MM.1S (cell line): ENCODE measurements at regions not wholly inside any gene's neighbourhood (a gene's known extent, or its start where the extent isn't known, plus 50 kb on each side); places are given as distances from the start of the nearest gene placed in this dataset.
A peak's percentile ranks its signal among the peaks of the same experiment; 100 is the strongest.

Experiments used
- DNase-seq: peaks from one replicate; pipeline ENCODE4 v3.0.0-alpha.2; 2015
- H2AFZ ChIP-seq: fragments of 300-600 bp; sonication (generic); 2 replicates; pipeline ENCODE4 v1.6.0; 2016; ENCODE audit warnings: antibody characterized with exemption, low read length
- H3F3A ChIP-seq: fragments of 300-600 bp; sonication (generic); 2 replicates; pipeline ENCODE4 v1.6.1; 2016; ENCODE audit warnings: mild to moderate bottlenecking, antibody characterized with exemption, low read length, moderate library complexity, mixed read lengths; ENCODE audit not compliant: insufficient read depth
- H3K27ac ChIP-seq: fragments of 300-600 bp; sonication (generic); 2 replicates; pipeline ENCODE4 v1.5.1; 2016; ENCODE audit warnings: mild to moderate bottlenecking, low read length
- H3K27me3 ChIP-seq: fragments of 300-600 bp; sonication (generic); replicated peaks from 2 replicates; pipeline ENCODE4 v1.6.0; 2016; ENCODE audit warnings: low read length; ENCODE audit not compliant: insufficient read depth
- H3K36me3 ChIP-seq: fragments of 300-600 bp; sonication (generic); replicated peaks from 2 replicates; pipeline ENCODE4 v1.6.1; 2016; ENCODE audit warnings: mild to moderate bottlenecking, low read length, mixed read lengths; ENCODE audit not compliant: insufficient read depth
- H3K4me1 ChIP-seq: fragments of 300-600 bp; sonication (generic); 2 replicates; pipeline ENCODE4 v1.6.1; 2016; ENCODE audit warnings: low read length, mixed read lengths
- H3K4me2 ChIP-seq: fragments of 300-600 bp; sonication (generic); 2 replicates; pipeline ENCODE4 v1.6.0; 2016; ENCODE audit warnings: low read depth, low read length
- H3K4me3 ChIP-seq: fragments of 300-600 bp; sonication (generic); 2 replicates; pipeline ENCODE4 v1.5.1; 2016; ENCODE audit warnings: low read length, mixed read lengths
- H3K79me2 ChIP-seq: fragments of 300-600 bp; sonication (generic); 2 replicates; pipeline ENCODE4 v1.6.1; 2016; ENCODE audit warnings: mixed run types, low read length, mixed read lengths
- H3K9ac ChIP-seq: fragments of 300-600 bp; sonication (generic); 2 replicates; pipeline ENCODE4 v1.6.1; 2016; ENCODE audit warnings: low read length, mixed read lengths
- H3K9me2 ChIP-seq: fragments of 300-600 bp; sonication (generic); replicated peaks from 2 replicates; pipeline ENCODE4 v1.6.1; 2016; ENCODE audit warnings: mild to moderate bottlenecking, low read length, mixed read lengths; ENCODE audit not compliant: insufficient read depth
- H3K9me3 ChIP-seq: fragments of 300-600 bp; sonication (generic); replicated peaks from 2 replicates; pipeline ENCODE4 v1.6.1; 2016; ENCODE audit warnings: mild to moderate bottlenecking, low read length, mixed read lengths; ENCODE audit not compliant: insufficient read depth
- H4K20me1 ChIP-seq: fragments of 300-600 bp; sonication (generic); 2 replicates; pipeline ENCODE4 v1.6.1; 2016; ENCODE audit warnings: mild to moderate bottlenecking, low read length, moderate library complexity, mixed read lengths; ENCODE audit not compliant: insufficient read depth
- EZH2 ChIP-seq: fragments of 300-600 bp; sonication (generic); optimal IDR thresholded peaks from 2 replicates; pipeline ENCODE3; 2017; ENCODE audit warnings: low read depth, mild to moderate bottlenecking, antibody characterized with exemption, low read length, mixed read lengths
- EZH2phosphoT487 ChIP-seq: fragments of 300-600 bp; sonication (generic); IDR thresholded peaks from 2 replicates; pipeline ENCODE4 v1.6.1; 2018; ENCODE audit warnings: antibody characterized with exemption, low read length
- TF ChIP-seq, protein P1 (sequence below): fragments of 300-600 bp; sonication (generic); IDR thresholded peaks from 2 replicates; pipeline ENCODE4 v1.5.1; 2016; ENCODE audit warnings: antibody characterized with exemption, low read length, mixed read lengths

- no peaks in the 10 kb centered on the region for H3K9me2 ChIP-seq
- TF ChIP-seq, protein P1, sequence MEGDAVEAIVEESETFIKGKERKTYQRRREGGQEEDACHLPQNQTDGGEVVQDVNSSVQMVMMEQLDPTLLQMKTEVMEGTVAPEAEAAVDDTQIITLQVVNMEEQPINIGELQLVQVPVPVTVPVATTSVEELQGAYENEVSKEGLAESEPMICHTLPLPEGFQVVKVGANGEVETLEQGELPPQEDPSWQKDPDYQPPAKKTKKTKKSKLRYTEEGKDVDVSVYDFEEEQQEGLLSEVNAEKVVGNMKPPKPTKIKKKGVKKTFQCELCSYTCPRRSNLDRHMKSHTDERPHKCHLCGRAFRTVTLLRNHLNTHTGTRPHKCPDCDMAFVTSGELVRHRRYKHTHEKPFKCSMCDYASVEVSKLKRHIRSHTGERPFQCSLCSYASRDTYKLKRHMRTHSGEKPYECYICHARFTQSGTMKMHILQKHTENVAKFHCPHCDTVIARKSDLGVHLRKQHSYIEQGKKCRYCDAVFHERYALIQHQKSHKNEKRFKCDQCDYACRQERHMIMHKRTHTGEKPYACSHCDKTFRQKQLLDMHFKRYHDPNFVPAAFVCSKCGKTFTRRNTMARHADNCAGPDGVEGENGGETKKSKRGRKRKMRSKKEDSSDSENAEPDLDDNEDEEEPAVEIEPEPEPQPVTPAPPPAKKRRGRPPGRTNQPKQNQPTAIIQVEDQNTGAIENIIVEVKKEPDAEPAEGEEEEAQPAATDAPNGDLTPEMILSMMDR: no peak
- TF ChIP-seq EZH2phosphoT487 (no peak), EZH2 (no peak)
- no peaks in the 10 kb centered on the region for H3K36me3 ChIP-seq
Measured at GRCh38 chr5:109937951-109938350, 248.2 kb downstream of the MAN2A1 start.

DNA sequence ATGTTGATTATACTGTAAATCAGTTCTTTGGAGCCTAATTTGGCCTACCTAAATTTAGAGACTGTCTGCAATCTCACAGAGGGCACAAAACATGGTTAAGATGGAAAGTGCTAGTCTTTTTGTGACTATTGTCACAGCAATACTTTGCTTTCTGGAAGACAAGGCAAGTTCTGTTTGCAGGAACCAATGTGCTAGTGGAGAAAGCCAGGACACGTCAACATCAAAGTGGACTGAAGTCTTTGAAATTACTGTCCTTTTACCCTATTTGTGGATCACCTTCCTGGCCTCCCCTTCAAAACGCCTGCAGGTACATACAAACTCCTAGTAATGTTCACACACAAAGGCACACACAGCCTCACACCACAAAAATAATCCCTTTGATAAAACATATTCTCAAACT is 248.7 kb downstream of the MAN2A1 start:
- Histone ChIP-seq H3K4me2 (no peak overlapping the region), H3K4me3 (no peak overlapping the region), H3K27me3 (no peaks in the 10 kb centered on the region), H3K79me2 (no peaks in the 10 kb centered on the region), H3K9ac (no peak overlapping the region), H3K4me1 (peaks cover 41% of the 10 kb centered on the region), H4K20me1 (no peaks in the 10 kb centered on the region), H3K9me3 (no peaks in the 10 kb centered on the region), H2AFZ (no peak overlapping the region), H3K27ac (no peak overlapping the region), H3F3A (peaks cover 23% of the 10 kb centered on the region), H3K9me2 (no peaks in the 10 kb centered on the region), H3K36me3 (no peaks in the 10 kb centered on the region)
- DNase-seq: no peak
- TF ChIP-seq EZH2phosphoT487: no peak

More at GRCh38 chr5:109937951-109938350, 248.2 kb downstream of the MAN2A1 start:
- Histone ChIP-seq H4K20me1 (no peaks in the 10 kb centered on the region), H2AFZ (no peak overlapping the region), H3K4me1 (peaks cover 46% of the 10 kb centered on the region), H3K4me2 (peak overlapping the region; percentile 57), H3K4me3 (peak overlapping the region; percentile 14; the same call in 1 of the 2 replicates), H3K9ac (peak overlapping the region; percentile 20; the same call in 1 of the 2 replicates), H3K27me3 (no peaks in the 10 kb centered on the region), H3K79me2 (no peaks in the 10 kb centered on the region), H3F3A (peaks cover 23% of the 10 kb centered on the region), H3K27ac (peak overlapping the region; percentile 80; the same call in 1 of the 2 replicates), H3K9me3 (no peaks in the 10 kb centered on the region)
- no peak for DNase-seq

GRCh38 chr5:109939116-109939682 is 249.5 kb downstream of the MAN2A1 start:
- Histone ChIP-seq H3K79me2 (no peaks in the 10 kb centered on the region), H3F3A (peaks cover 23% of the 10 kb centered on the region), H3K9ac (no peak overlapping the region), H3K4me3 (no peak overlapping the region), H3K36me3 (no peaks in the 10 kb centered on the region), H2AFZ (no peak overlapping the region), H4K20me1 (no peaks in the 10 kb centered on the region), H3K27ac (no peak overlapping the region), H3K27me3 (no peaks in the 10 kb centered on the region), H3K9me3 (no peaks in the 10 kb centered on the region), H3K4me1 (peaks cover 43% of the 10 kb centered on the region), H3K9me2 (no peaks in the 10 kb centered on the region), H3K4me2 (no peak overlapping the region)
- DNase-seq: no peak
- TF ChIP-seq, protein P1: no peak
- TF ChIP-seq EZH2: no peak
- TF ChIP-seq EZH2phosphoT487: no peak

DNA sequence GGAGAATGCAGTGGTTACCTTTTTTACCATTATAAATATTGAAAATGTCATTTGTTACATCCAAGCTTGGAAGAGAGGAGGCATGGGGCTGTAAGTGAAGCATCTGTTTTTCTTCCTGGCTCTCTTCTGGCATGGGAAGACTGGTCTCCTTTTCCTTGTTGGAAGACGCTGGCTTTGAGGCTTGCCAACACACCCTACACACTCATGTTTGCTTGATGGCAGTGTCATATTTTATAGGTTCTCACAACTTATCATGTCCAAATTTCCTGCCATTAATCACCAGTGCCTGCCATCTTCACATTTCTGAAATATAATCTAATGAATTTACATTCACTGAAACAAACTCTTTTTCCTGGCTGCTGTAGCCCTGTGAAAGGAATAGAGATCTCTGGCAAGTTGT is 252.9 kb downstream of the MAN2A1 start:
- H3K9me3 ChIP-seq: no peaks in the 10 kb centered on the region
- no peaks in the 10 kb centered on the region for H4K20me1 ChIP-seq
- H3F3A ChIP-seq: peaks cover 22% of the 10 kb centered on the region
- H3K27me3 ChIP-seq: no peaks in the 10 kb centered on the region
- H3K36me3 ChIP-seq: no peaks in the 10 kb centered on the region
- DNase-seq: no peak
- no peak overlapping the region for H2AFZ ChIP-seq
- no peaks in the 10 kb centered on the region for H3K79me2 ChIP-seq
- peaks cover 39% of the 10 kb centered on the region for H3K4me1 ChIP-seq
- no peak overlapping the region for H3K4me3 ChIP-seq
- no peak overlapping the region for H3K9ac ChIP-seq
- no peak overlapping the region for H3K27ac ChIP-seq
- no peaks in the 10 kb centered on the region for H3K9me2 ChIP-seq
- H3K4me2 ChIP-seq: no peak overlapping the region
- TF ChIP-seq, protein P1: no peak
